Glomerular endothelial cell (primary cell): ENCODE measurements at regions not wholly inside any gene's neighbourhood (a gene's known extent, or its start where the extent isn't known, plus 50 kb on each side); places are given as distances from the start of the nearest gene placed in this dataset.

Experiments
- DNase-seq: peaks from one replicate; pipeline ENCODE4 v3.0.0-alpha.2; 2011; ENCODE audit warnings: low read depth, low spot score; ENCODE audit errors: extremely low read depth

DNA sequence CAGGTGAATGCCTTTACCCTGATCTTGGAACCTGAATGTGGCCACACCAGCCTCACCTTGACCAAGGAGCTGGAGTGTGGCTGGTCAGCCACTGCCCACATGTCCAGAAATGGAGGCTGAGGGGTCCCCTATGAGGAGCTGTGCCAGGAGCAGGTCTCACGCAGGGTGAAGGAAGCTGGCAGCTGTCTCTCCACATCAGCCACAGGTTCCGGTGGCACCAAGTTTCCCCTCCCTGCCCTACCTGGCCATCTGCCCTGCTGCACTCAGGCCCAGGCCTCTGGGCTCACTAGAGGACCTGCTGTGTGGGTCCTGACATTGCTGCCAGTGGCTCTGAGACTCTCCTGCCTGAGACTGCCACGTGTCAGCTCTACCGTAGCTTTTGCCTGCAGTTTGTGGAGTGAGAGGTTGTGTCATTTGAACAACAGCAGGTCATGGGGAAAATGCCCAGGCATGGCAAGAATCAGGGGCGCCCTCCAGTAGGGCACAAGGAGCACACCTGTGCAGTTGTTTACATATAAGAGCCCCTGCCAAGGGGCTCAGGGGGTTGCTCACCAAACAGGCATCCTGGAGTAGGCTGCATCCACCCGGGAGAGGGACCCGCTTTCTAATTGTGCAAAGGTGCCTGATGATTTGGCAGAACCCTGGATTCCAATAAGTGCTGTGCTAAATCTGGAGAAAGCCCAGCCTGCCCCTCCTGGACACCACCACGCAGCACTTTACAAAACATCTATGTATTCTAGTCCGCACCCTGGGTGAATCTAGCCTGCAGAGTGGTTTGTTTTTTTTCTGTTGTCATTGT is 258.5 kb upstream of the TLE3 start:
- no peak for DNase-seq

DNA sequence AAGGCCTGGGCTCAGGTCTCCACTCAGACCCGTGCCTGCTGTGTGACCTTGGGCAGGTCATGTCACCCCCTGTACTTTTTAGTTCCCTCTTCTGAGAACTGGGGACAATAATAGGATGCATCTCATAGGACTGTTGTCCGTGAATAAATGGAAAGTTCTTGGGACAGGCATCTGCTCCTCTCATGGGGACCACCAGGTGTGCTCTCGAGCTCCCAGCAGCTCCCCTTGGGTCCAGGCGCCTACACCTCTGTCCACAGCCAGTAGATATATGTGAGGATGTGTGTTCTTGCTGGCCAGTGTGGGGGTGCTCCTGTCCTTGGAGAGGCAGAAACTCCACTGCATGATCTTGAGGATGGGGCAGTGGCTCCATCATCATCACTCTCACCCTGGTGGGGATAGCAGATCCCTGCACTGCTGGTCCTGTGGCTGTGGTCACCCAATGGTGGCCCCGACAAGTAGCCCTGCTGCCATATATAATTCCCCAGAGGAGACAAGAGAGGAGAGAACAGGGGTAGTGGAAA is 257.6 kb upstream of the TLE3 start:
- DNase-seq, result no peak

DNA sequence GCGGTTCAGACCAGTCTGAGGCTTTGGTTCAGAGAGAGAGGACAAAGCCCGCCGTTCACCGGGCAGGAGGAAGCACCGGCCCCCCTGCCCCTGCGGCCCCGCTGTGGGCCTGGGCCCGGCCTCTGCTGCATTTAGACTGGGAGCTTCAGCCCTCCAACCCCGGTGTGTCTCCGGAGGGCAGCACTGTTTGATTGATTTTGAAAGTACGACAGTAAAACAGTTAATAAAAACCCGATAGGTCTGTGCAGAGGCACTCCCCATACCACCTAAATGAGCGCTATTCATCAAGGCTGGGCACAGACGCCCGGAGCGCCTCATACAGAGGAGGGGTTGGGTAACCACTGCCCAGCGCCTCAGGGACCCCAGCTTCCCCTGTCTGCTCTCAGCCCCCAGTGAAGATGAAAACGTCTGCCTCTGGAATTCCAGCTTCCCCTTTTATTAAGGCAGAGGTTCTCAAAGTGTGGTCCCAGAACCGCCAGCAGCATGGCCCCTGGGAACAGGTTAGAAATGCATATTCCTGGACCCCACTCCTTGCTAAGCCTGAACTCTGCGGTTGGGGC is 256.7 kb upstream of the TLE3 start:
- no peak for DNase-seq

DNA sequence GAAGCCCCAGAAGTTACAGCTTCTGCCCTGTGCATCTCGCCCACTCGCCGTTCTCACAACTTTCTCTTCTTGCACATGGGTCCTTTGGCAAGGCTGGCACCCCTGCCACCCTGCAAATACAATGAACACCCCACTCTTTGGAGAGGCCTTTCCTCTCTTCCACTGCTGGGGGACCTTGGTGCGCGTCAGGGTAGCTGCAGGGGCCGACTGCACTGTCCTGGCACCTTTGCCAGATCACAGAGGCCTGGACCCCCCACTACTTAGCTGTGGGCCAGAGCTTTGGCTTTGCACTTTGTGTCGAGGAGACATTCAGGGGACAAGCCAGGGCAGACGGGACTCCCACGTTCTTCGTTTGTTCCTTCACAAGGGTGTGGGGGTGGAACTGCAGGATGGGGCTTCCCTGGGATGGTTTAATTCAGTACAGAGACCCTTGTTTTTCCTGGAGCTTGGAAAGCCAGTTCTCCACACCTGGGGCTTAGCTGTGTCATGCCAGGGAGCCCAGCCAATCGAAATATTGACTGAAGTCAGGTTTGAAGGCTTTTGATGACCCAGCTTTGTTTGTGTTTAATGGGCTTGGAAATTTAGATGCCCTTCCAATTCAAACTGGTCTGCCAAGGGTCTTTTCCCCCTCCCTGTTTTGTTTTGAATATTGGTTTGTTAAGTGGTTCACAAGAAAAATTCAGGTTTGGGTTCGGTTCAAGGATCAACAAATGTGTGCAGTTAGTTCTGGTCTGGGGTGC is 256.1 kb upstream of the TLE3 start:
- DNase-seq, result no peak

GRCh38 chr15:70351941-70352774 is 254.4 kb upstream of the TLE3 start:
- no peak for DNase-seq

- no peak for DNase-seq
These were observed 253.7 kb upstream of the TLE3 start for GRCh38 chr15:70351391-70351790.

DNA sequence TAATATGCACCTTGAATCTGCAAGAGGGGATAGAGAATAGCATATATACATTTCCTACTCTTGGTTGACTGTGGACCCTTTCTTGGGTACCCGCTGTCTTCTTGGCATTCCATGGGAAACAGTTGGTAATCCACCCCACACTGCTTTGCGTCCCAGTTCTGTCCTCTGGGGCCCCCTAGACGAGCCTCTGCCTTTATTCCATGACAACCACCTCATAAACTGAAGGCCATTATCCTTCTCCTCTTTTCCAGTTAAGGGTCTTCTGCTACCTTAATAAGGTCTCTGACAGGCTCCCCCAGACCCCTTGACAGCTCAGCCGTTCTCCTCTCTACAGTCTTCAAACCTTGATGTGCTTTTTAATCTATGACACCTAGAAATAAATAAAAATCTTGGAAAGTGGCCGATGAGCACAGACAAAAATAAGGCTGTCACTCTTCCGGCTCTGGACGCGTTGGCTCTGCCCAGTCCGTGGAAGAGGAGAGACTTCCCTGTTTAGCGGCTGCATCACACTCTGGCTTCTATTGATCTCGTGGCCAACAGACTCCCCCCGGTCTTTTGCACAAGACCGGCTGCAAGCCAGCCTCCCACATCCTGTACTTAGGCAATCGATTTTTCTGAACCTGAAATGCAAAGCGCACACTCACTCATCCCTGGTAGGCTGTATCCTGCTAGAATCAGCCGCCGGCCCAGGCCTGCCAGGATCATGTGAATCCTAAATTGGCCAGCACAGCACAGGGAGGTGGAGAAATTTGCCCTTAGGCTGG is 251.0 kb upstream of the TLE3 start:
- DNase-seq, result no peak

DNA sequence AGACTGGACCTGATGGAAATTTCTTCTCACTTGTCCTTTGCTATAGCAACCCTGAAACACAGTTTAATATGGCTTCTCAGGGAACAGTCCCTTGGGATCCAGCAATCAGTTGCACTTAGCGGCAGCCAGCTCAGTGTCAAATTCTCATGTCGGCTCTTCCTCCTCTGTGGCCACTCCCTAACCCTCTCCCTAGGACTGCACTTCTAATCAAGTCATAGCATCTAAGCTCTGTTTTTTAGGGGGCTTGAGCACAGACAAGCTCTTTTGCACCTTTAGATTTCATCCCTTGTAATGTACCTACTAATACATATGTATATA is 250.5 kb upstream of the TLE3 start:
- no peak for DNase-seq

DNA sequence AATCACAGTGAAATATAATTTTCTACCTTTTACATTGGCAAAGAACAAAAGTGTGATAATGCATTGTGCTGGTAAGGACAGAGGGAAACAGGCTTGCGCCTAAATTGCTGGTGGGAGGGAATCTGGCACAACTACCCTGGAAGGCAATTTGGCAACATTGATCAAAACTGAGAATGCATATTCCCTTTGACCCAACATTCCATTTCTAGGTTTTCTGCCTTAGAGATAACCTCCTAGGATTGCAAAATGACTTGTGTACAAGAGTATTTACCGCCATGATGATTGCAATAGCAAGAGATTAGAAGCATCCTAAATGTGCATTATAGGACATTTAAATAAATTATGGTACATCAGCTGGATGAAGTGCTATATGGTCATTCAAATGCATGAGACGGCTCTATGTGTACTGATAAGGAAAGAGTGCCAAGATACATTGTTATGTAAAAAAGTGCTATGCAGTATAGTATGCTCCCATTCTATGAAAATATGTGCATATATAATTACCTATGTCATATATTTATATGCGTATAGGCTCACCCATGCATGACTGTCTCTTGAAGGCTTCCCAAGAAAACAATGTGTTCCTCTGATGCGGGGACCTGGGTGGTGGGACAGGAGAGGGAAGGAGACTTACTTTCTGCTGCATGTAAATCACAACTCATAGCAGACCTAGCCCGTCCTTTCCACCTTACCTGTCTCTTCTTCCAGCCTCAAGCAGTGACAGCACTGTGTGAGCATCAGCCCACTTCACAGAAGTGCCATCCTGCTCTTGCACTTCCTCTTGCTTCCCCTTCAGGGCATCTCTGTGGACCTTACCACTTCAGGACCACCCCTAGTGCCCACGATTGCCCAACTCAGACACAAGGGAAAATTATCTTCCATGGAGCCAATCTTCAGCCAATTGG is 249.9 kb upstream of the TLE3 start:
- DNase-seq, result no peak

- DNase-seq, result no peak
These were observed 247.7 kb upstream of the TLE3 start for GRCh38 chr15:70345251-70346019.

DNA sequence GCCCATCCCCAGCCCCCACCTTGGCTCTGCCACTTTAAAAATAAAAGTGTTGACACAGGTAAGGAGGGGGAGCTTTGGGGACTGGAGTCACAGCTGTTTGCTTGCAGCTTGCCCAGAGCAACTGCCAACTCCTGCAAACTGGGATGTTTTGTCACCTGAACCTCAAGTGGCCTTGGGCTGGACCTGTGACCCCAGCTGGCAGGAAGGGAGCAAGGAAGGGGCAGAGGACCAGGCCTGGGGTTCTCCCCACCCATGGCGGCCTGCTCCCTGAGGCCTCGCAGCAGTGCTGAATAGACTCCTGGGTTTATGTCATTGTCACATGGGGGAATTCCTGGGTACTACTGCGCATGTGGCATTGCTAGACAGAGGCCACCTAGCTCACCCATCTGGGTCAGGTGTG is 246.9 kb upstream of the TLE3 start:
- no peak for DNase-seq

- no peak for DNase-seq
These were observed 246.4 kb upstream of the TLE3 start for GRCh38 chr15:70343961-70344621.

GRCh38 chr15:70342554-70343548 is 245.1 kb upstream of the TLE3 start:
- no peak for DNase-seq

- DNase-seq, result no peak
These were observed 244.4 kb upstream of the TLE3 start for GRCh38 chr15:70342141-70342540.

DNA sequence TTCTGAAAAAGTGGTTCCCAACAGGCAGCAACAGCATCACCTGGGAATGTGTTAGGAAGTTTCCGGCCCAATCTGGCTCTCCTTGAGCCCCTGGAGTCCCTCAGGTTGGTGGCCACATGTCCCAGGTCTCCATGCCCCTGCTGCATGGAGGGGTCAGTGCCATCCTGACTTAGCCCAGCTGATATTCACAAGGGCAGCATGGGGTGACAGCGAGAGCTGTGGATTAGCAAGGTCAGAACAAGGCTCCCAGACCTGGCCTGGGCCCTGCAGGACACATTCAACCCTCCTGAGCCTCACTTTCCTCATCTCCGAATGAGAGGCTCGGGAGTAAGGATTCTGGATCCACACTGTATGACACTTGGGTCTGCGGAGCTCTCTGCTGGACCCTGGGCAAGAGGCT is 243.8 kb upstream of the TLE3 start:
- DNase-seq, result no peak

DNA sequence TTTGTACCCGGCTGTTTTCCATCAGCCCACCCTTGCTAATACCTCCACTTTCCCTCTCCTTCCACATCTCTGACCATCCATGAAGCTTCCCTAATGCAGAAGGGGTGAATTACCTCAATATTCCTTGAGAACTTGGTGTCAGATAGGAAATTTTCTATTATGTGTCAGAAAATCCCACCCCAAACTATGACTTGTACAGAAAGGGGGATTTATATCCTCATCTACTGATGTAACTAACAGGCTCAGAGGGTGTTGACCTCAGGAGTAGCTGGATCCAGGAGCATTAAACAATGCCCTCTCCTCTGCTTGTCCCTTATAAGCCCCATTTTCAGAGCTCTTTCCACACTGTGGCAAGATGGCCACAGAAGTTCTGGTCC is 242.8 kb upstream of the TLE3 start:
- no peak for DNase-seq
